PC-9 (cell line): ENCODE measurements at regions not wholly inside any gene's neighbourhood (a gene's known extent, or its start where the extent isn't known, plus 50 kb on each side); places are given as distances from the start of the nearest gene placed in this dataset.
A peak's percentile ranks its signal among the peaks of the same experiment; 100 is the strongest.
"Not testable (repeated sequence)": the region's sequence is repeated elsewhere in the genome, so short reads cannot be mapped to it uniquely, and the experiment has no call there.

ENCODE experiments used
- BruUV-seq: library from RNA; stranded (reverse); fragments of 400-500 nt; replicated peaks from 2 replicates; lab custom pipeline; 2021; lab: Mats Ljungman, UMichigan
- CTCF ChIA-PET: fragments of 300-600 bp; sonication (Branson Sonifier 250); formaldehyde crosslinking; loops from one replicate; lab custom pipeline; 2022; ENCODE audit warnings: antibody characterized with exemption; lab: Charles Lee
- POLR2A ChIA-PET: fragments of 300-600 bp; sonication (Branson Sonifier 250); formaldehyde crosslinking; loops from one replicate; lab custom pipeline; 2022; ENCODE audit warnings: antibody characterized with exemption; ENCODE audit not compliant: unreplicated experiment; lab: Charles Lee
- DNase-seq, 2 experiments: peaks; one replicate each; pipeline versions ENCODE4 v3.0.0 to v3.0.0-alpha.2; 2015 to 2022; ENCODE audit warnings: mixed read lengths in 1 of 2
- H2AFZ ChIP-seq: fragments of 200-600 bp; sonication (generic); 2 replicates; pipeline ENCODE4 v1.8.1; 2017; ENCODE audit warnings: antibody characterized with exemption
- H3F3A ChIP-seq: fragments of 200-600 bp; sonication (generic); 2 replicates; pipeline ENCODE4 v1.8.1; 2017; ENCODE audit warnings: antibody characterized with exemption, mild to moderate bottlenecking, low read depth; ENCODE audit not compliant: insufficient read depth
- H3K27ac ChIP-seq: fragments of 200-600 bp; sonication (generic); 2 replicates; pipeline ENCODE4 v1.6.1; 2016; ENCODE audit warnings: mixed run types
- H3K27me3 ChIP-seq: fragments of 200-600 bp; sonication (generic); 2 replicates; pipeline ENCODE4 v1.6.1; 2016; ENCODE audit warnings: low read depth, mixed run types; ENCODE audit not compliant: insufficient read depth
- H3K36me3 ChIP-seq: fragments of 200-600 bp; sonication (generic); 2 replicates; pipeline ENCODE4 v1.6.1; 2016; ENCODE audit warnings: low read depth, mixed run types
- H3K4me1 ChIP-seq: fragments of 200-600 bp; sonication (generic); replicated peaks from 2 replicates; pipeline ENCODE4 v1.6.1; 2016; ENCODE audit warnings: mixed run types; ENCODE audit not compliant: insufficient read depth
- H3K4me2 ChIP-seq: fragments of 200-600 bp; sonication (generic); 2 replicates; pipeline ENCODE4 v1.6.1; 2017; ENCODE audit warnings: mixed run types
- H3K4me3 ChIP-seq: fragments of 200-600 bp; sonication (generic); 2 replicates; pipeline ENCODE4 v1.6.1; 2016; ENCODE audit warnings: mixed run types
- H3K79me2 ChIP-seq: fragments of 200-600 bp; sonication (generic); 2 replicates; pipeline ENCODE4 v1.6.1; 2017; ENCODE audit warnings: low read depth, mixed run types
- H3K9me2 ChIP-seq: fragments of 200-600 bp; sonication (generic); 2 replicates; pipeline ENCODE4 v1.8.1; 2017; ENCODE audit warnings: mild to moderate bottlenecking; ENCODE audit not compliant: insufficient read depth
- H3K9me3 ChIP-seq: fragments of 200-600 bp; sonication (generic); 2 replicates; pipeline ENCODE4 v1.8.1; 2016; ENCODE audit warnings: low read depth; ENCODE audit not compliant: insufficient read depth
- H4K20me1 ChIP-seq: fragments of 200-600 bp; sonication (generic); 2 replicates; pipeline ENCODE4 v1.8.1; 2017; ENCODE audit not compliant: insufficient read depth
- EZH2 ChIP-seq: fragments of 200-600 bp; sonication (generic); IDR thresholded peaks from 2 replicates; pipeline ENCODE4 v1.8.0; 2017; ENCODE audit warnings: antibody characterized with exemption, low read depth
- intact Hi-C: fragments of 100-400 bp; cut with micrococcal nuclease; formaldehyde crosslinking; loops from one replicate; pipeline ENCODE4 v1.10.0; 2022; ENCODE audit not compliant: unreplicated experiment
- TF ChIP-seq, protein P1 (sequence below): fragments of 200-600 bp; sonication (generic); conservative IDR thresholded peaks from 2 replicates; pipeline ENCODE4 v1.6.1; 2017; ENCODE audit warnings: mixed run types, antibody characterized with exemption, mild to moderate bottlenecking, moderate library complexity

- Histone ChIP-seq H2AFZ (no peak overlapping the region), H3K36me3 (no peaks in the 10 kb centered on the region), H3K9me2 (no peaks in the 10 kb centered on the region), H3K4me1 (peaks cover 10% of the 10 kb centered on the region), H3K4me3 (no peak overlapping the region), H3K79me2 (no peaks in the 10 kb centered on the region), H3K9me3 (peaks cover 7% of the 10 kb centered on the region; the same call in 1 of the 2 replicates), H3K4me2 (no peak overlapping the region), H3K27me3 (no peaks in the 10 kb centered on the region), H4K20me1 (no peaks in the 10 kb centered on the region), H3K27ac (no peak overlapping the region), H3F3A (no peaks in the 10 kb centered on the region)
- no TSS peak for BruUV-seq
- DNase-seq = no peak
- ChIA-PET POLR2A (no interaction called here), CTCF (no interaction called here)
- intact Hi-C loops = no loop called here
- TF ChIP-seq EZH2 = no peak
- TF ChIP-seq, protein P1, sequence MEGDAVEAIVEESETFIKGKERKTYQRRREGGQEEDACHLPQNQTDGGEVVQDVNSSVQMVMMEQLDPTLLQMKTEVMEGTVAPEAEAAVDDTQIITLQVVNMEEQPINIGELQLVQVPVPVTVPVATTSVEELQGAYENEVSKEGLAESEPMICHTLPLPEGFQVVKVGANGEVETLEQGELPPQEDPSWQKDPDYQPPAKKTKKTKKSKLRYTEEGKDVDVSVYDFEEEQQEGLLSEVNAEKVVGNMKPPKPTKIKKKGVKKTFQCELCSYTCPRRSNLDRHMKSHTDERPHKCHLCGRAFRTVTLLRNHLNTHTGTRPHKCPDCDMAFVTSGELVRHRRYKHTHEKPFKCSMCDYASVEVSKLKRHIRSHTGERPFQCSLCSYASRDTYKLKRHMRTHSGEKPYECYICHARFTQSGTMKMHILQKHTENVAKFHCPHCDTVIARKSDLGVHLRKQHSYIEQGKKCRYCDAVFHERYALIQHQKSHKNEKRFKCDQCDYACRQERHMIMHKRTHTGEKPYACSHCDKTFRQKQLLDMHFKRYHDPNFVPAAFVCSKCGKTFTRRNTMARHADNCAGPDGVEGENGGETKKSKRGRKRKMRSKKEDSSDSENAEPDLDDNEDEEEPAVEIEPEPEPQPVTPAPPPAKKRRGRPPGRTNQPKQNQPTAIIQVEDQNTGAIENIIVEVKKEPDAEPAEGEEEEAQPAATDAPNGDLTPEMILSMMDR = no peak
Measured at GRCh38 chr9:88917375-88917774, 73.9 kb upstream of the S1PR3 start.

DNA sequence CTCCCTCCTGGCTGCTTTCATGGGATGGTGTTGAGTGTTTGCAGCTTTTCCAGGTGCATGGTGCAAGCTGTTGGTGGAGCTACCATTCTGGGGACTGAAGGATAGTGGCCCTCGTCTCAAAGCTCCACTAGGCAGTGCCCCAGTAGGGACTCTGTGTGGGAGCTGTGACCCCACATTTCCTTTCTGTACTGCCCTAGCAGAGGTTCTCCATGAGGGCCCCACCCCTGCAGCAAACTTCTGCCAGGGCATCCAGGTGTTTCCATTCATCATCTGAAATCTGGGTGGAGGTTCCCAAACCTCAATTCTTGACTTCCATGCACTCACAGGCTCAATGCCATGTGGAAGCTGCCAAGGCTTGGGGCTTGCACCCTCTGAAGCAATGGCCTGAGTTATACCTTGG lies 72.7 kb upstream of the S1PR3 start:
- H3K27ac ChIP-seq, H2AFZ ChIP-seq, H3K36me3 ChIP-seq, H3K4me1 ChIP-seq, H3K27me3 ChIP-seq, H3F3A ChIP-seq, DNase-seq, H3K9me2 ChIP-seq, H3K4me3 ChIP-seq, CTCF ChIA-PET, BruUV-seq, H3K4me2 ChIP-seq, POLR2A ChIA-PET, H4K20me1 ChIP-seq, H3K9me3 ChIP-seq, intact Hi-C loops, H3K79me2 ChIP-seq: not testable (repeated sequence)

- ChIA-PET POLR2A (no interaction called here), CTCF (no interaction called here)
- no peaks in the 10 kb centered on the region for H3K79me2 ChIP-seq
- H4K20me1 ChIP-seq = no peaks in the 10 kb centered on the region
- H3K36me3 ChIP-seq = no peaks in the 10 kb centered on the region
- no peaks in the 10 kb centered on the region for H3K27me3 ChIP-seq
- TF ChIP-seq, protein P1 = peak; percentile 47
- TF ChIP-seq EZH2 = no peak
- intact Hi-C loops = no loop called here
- peaks cover 8% of the 10 kb centered on the region for H3K4me1 ChIP-seq
- H3K4me2 ChIP-seq = no peak overlapping the region
- H3K9me3 ChIP-seq = peaks cover 7% of the 10 kb centered on the region; the same call in 1 of the 2 replicates
- no peak overlapping the region for H2AFZ ChIP-seq
- no peaks in the 10 kb centered on the region for H3K9me2 ChIP-seq
- no peak overlapping the region for H3K4me3 ChIP-seq
- H3F3A ChIP-seq = no peaks in the 10 kb centered on the region
- no TSS peak for BruUV-seq
- no peak for DNase-seq
- H3K27ac ChIP-seq = no peak overlapping the region
Measured at GRCh38 chr9:88920645-88921044, 70.6 kb upstream of the S1PR3 start.

DNA sequence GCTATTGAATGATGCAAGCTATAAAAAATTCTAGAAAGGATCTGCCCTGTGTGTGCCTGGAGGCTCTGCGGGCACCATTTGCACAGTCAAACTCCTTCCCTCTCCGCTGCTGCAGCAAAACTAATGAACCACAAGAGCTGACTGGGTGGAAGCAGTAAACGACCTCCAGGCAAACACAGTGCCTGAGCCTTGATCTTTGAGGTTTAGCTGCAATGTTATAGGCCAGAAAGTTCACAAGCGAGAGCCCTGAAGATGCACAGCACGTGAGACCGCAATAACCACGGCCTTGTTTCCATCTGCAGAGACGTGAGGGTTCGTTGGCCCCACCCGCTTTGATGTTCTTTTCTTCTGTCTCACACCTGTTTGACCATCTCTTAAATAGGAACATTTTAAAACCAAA lies 69.2 kb upstream of the S1PR3 start:
- Histone ChIP-seq H3F3A (no peaks in the 10 kb centered on the region), H3K4me2 (no peak overlapping the region), H3K9me2 (no peaks in the 10 kb centered on the region), H3K4me3 (no peak overlapping the region), H3K4me1 (no peaks in the 10 kb centered on the region), H4K20me1 (no peaks in the 10 kb centered on the region), H3K9me3 (peaks cover 7% of the 10 kb centered on the region; the same call in 1 of the 2 replicates), H2AFZ (no peak overlapping the region), H3K27me3 (no peaks in the 10 kb centered on the region), H3K27ac (no peak overlapping the region), H3K79me2 (no peaks in the 10 kb centered on the region), H3K36me3 (no peaks in the 10 kb centered on the region)
- BruUV-seq = no TSS peak
- no peak for TF ChIP-seq EZH2
- TF ChIP-seq, protein P1 = no peak
- ChIA-PET POLR2A (no interaction called here), CTCF (interaction anchor here (0.6 kb wide), 1 partner anchor 686 kb away, joined by 6 read pairs; no protein-coding TSS in a partner anchor)
- intact Hi-C loops = no loop called here
- DNase-seq = no peak
